Gastrocnemius medialis (tissue), 4 donors: ENCODE measurements at regions not wholly inside any gene's neighbourhood (a gene's known extent, or its start where the extent isn't known, plus 50 kb on each side); places are given as distances from the start of the nearest gene placed in this dataset.

Experiments
- POLR2A ChIP-seq, 2 donors: fragments of 450-650 bp; IDR thresholded peaks; one replicate each; pipeline ENCODE4 v1.6.1; 2017; ENCODE audit warnings: antibody characterized with exemption in 2 of 2, mild to moderate bottlenecking in 2 of 2, moderate library complexity in 2 of 2
- TF ChIP-seq, protein P1 (sequence below), 5 experiments: fragments of 450-650 bp in 3 of 5; fragments of 200-600 bp in 2 of 5; sonication (generic) in 2 of 5; IDR thresholded peaks in 4 of 5; conservative IDR thresholded peaks in 1 of 5; 1 replicate in 4 of 5; 2 replicates in 1 of 5; pipeline ENCODE4 v1.5.1; 2016 to 2019; ENCODE audit warnings: antibody characterized with exemption in 5 of 5, mild to moderate bottlenecking in 3 of 5, moderate library complexity in 3 of 5

DNA sequence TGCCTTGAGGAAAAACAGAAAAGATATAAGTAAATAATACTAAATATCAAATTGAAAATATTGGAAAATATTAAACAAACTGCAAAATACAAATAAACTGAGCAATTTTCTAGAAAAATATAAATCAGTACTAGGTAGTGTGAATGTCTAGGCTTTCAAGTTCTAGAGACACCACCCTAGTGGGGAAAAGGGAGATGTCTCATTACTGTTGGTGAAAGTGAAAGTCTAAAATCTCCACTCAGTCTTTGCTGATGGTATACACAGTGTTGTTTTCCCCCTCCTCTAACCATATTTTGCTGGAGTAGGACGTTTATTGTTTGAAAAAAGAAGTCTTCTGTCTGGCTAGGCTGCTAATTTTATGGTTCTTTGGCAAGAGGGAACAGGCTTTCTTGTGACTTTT, 1368.9 kb downstream of the OTOL1 start:
- TF ChIP-seq, protein P1, sequence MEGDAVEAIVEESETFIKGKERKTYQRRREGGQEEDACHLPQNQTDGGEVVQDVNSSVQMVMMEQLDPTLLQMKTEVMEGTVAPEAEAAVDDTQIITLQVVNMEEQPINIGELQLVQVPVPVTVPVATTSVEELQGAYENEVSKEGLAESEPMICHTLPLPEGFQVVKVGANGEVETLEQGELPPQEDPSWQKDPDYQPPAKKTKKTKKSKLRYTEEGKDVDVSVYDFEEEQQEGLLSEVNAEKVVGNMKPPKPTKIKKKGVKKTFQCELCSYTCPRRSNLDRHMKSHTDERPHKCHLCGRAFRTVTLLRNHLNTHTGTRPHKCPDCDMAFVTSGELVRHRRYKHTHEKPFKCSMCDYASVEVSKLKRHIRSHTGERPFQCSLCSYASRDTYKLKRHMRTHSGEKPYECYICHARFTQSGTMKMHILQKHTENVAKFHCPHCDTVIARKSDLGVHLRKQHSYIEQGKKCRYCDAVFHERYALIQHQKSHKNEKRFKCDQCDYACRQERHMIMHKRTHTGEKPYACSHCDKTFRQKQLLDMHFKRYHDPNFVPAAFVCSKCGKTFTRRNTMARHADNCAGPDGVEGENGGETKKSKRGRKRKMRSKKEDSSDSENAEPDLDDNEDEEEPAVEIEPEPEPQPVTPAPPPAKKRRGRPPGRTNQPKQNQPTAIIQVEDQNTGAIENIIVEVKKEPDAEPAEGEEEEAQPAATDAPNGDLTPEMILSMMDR (IDR thresholded peaks at IDR 0.05 in 4 of 5, conservative IDR thresholded peaks at IDR 0.05 in 1 of 5), result no peak
- no peak for TF ChIP-seq POLR2A (IDR thresholded peaks at IDR 0.05)
